Calu3 (cell line): ENCODE measurements at regions not wholly inside any gene's neighbourhood (a gene's known extent, or its start where the extent isn't known, plus 50 kb on each side); places are given as distances from the start of the nearest gene placed in this dataset.
"Not testable (repeated sequence)": the region's sequence is repeated elsewhere in the genome, so short reads cannot be mapped to it uniquely, and the experiment has no call there.

Experiments used
- BruUV-seq: library from RNA; stranded (reverse); fragments of 400-500 nt; replicated peaks from 2 replicates; lab custom pipeline; 2021; lab: Mats Ljungman, UMichigan
- CTCF ChIA-PET: fragments of 300-600 bp; sonication (Branson Sonifier 250); formaldehyde crosslinking; loops from one replicate; lab custom pipeline; 2022; ENCODE audit warnings: antibody characterized with exemption; lab: Charles Lee
- DNase-seq: peaks from one replicate; pipeline ENCODE4 v3.0.0; 2022
- H3K27ac Mint-ChIP-seq: one replicate; pipeline ENCODE4 v1.8.0; 2022; ENCODE audit warnings: mixed read lengths; ENCODE audit not compliant: unreplicated experiment
- H3K27me3 Mint-ChIP-seq: one replicate; pipeline ENCODE4 v1.8.0; 2022; ENCODE audit warnings: mixed read lengths; ENCODE audit not compliant: unreplicated experiment
- H3K36me3 Mint-ChIP-seq: one replicate; pipeline ENCODE4 v1.8.0; 2022; ENCODE audit warnings: mild to moderate bottlenecking, moderate library complexity, mixed read lengths; ENCODE audit not compliant: insufficient read depth, unreplicated experiment
- H3K4me1 Mint-ChIP-seq: one replicate; pipeline ENCODE4 v1.8.0; 2022; ENCODE audit warnings: mild to moderate bottlenecking, low read depth, mixed read lengths; ENCODE audit not compliant: unreplicated experiment
- H3K4me3 Mint-ChIP-seq: one replicate; pipeline ENCODE4 v1.8.0; 2022; ENCODE audit warnings: mild to moderate bottlenecking, low read depth, moderate library complexity, mixed read lengths; ENCODE audit not compliant: unreplicated experiment
- H3K9me3 Mint-ChIP-seq: one replicate; pipeline ENCODE4 v1.8.0; 2022; ENCODE audit warnings: low read depth, mixed read lengths; ENCODE audit not compliant: unreplicated experiment
- intact Hi-C: fragments of 100-400 bp; cut with micrococcal nuclease; formaldehyde crosslinking; loops from one replicate; pipeline ENCODE4 v1.10.0; 2022; ENCODE audit not compliant: unreplicated experiment

DNA sequence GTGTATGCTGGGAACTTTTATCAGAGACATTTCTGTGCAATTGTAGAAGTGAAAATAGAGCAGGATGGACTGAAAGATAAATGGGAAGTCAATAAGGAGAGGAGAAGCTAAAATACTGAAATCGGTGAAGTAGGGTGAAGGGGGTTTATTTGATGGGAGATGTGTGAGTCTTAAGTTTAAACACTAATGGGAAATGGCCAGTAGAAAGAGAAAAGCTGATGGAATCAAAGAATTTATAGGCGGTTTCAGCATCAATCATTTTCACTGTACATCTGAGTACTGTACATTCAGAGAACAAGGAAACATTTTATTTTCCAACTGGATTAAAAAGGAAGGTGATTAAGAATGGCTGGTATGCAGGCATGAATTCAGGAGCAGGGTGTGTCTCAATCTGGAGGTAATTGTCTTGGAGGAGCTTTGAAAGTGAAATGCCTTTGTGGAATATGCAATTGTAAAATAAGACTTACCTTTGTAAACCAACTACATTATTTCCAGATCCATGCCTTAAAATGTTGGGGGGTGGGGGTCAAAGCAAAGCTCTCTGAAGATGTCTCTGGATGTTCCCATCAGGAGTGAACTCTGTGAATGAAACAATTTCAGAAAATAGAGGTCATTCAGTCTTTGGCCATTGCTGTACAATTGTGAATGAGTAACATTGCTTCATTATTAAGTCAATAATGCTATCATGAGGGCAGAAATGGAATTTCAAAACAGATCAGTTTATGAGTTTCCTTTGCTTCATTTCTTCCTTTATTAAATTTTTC is 156.4 kb downstream of the SPATA31A6 start:
- H3K27ac Mint-ChIP-seq, result peak overlapping the region; percentile 78
- H3K4me1 Mint-ChIP-seq, H3K9me3 Mint-ChIP-seq, BruUV-seq, H3K36me3 Mint-ChIP-seq, DNase-seq, intact Hi-C loops, CTCF ChIA-PET, H3K27me3 Mint-ChIP-seq: not testable (repeated sequence)
- peak overlapping the region; percentile 15 for H3K4me3 Mint-ChIP-seq

DNA sequence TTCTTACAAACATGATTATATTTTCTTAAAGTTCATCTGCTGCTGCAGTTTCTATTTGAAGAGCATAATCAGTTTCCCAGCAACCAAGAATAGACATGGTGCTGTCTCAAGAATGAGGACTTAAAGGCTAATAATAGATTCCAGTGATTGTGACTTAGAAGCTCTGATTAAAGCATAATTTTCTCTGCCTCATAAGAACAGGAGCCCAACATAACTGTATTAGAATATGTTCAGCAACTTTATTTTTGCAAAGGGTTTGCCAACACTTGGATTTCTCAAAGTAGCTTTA is 156.9 kb downstream of the SPATA31A6 start:
- peak overlapping the region; percentile 78 for H3K27ac Mint-ChIP-seq
- CTCF ChIA-PET, H3K9me3 Mint-ChIP-seq, H3K36me3 Mint-ChIP-seq, H3K4me1 Mint-ChIP-seq, H3K4me3 Mint-ChIP-seq, DNase-seq, H3K27me3 Mint-ChIP-seq, intact Hi-C loops, BruUV-seq: not testable (repeated sequence)

DNA sequence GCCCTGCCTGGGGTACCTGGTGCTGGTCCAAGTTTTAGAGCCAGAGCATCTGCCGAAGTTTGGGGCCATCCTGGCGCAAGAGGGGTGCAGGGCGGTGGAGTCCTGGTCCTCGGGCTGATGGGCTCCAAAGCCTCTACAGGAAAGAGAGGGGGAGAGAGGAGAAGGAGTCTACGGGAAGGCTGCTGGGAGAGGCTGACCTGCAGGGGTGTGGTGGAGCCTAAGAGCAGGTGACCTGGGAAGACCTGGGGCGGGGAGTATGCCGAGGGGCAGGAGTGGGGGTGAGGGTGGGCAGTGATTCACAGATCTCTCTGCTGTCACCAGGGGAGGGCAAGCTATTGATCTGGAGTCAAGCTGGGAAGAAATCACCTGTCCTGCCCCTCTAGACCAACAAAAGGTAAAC is 158.4 kb downstream of the SPATA31A6 start:
- H3K4me1 Mint-ChIP-seq, BruUV-seq, DNase-seq, H3K9me3 Mint-ChIP-seq, H3K36me3 Mint-ChIP-seq, H3K4me3 Mint-ChIP-seq, intact Hi-C loops, H3K27ac Mint-ChIP-seq, CTCF ChIA-PET, H3K27me3 Mint-ChIP-seq: not testable (repeated sequence)

DNA sequence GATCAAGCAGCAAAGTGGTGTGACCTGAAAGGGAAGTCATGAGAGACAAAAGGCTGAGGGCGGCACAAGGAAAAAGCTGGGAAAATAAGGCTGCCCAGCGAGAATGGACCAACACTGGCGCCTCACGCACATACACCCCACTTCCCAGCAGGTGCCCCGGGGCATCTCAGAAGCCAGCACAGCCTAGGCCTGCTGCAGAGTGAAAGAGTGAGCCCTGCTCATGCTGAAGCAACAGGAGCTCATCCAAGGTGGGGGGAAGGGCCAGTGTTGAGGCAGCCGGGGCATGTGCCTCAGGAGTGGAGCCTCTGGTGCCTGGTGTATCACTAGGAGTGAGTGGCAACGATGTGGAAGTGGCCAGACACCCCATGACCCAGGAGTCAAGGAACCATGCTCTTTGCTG is 158.8 kb downstream of the SPATA31A6 start:
- intact Hi-C loops, H3K27me3 Mint-ChIP-seq, H3K27ac Mint-ChIP-seq, H3K4me3 Mint-ChIP-seq, H3K9me3 Mint-ChIP-seq, H3K36me3 Mint-ChIP-seq, BruUV-seq, H3K4me1 Mint-ChIP-seq, DNase-seq, CTCF ChIA-PET: not testable (repeated sequence)

GRCh38 chr9:42344508-42344907 is 161.0 kb downstream of the SPATA31A6 start:
- H3K36me3 Mint-ChIP-seq, H3K27ac Mint-ChIP-seq, CTCF ChIA-PET, H3K9me3 Mint-ChIP-seq, intact Hi-C loops, H3K4me3 Mint-ChIP-seq, H3K4me1 Mint-ChIP-seq, DNase-seq, BruUV-seq, H3K27me3 Mint-ChIP-seq: not testable (repeated sequence)

DNA sequence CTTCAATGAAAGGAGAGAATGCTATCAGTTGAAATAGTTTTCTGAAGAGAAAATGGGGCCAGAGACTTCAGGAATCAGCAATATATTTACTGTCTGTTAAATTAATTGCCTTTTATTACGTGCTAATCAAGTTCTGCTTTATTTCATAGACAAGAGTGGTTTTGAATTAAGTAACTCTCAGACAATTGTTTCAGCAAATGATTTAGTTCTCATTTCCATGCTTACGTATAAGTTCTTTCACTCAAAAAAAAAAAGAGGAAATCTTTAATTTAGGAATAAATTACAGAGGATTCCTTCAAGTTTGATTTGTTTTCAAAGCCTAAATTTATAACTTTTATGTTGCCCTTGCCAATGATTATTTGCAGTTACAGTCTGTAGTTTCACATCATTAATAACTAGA is 163.5 kb downstream of the SPATA31A6 start:
- H3K9me3 Mint-ChIP-seq, intact Hi-C loops, H3K4me3 Mint-ChIP-seq, DNase-seq, H3K4me1 Mint-ChIP-seq, H3K27me3 Mint-ChIP-seq, H3K27ac Mint-ChIP-seq, H3K36me3 Mint-ChIP-seq, CTCF ChIA-PET, BruUV-seq: not testable (repeated sequence)

DNA sequence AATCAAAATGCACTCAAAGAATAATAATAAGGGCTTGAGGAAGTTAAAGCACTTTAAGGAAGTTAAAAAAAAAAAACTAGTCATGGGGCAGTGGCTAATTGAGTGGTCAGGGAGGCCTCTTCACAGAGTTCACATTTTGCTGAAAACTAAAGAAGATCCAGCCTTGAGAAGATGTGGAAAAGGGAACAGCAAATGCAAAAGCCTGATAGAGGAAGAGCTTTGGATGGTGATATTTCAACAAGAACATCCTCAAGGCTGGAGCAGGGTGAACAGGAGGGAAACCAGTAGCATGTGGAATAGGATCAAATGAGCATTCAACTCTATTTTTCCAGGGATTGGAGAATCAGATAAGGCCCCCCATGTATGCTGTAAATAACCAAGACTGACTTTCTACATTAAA is 165.7 kb downstream of the SPATA31A6 start:
- BruUV-seq, intact Hi-C loops, CTCF ChIA-PET: not testable (repeated sequence)

GRCh38 chr9:42350412-42350811 is 167.0 kb downstream of the SPATA31A6 start:
- H3K36me3 Mint-ChIP-seq, H3K4me1 Mint-ChIP-seq, BruUV-seq, CTCF ChIA-PET, intact Hi-C loops, H3K4me3 Mint-ChIP-seq, H3K27me3 Mint-ChIP-seq, H3K27ac Mint-ChIP-seq, DNase-seq, H3K9me3 Mint-ChIP-seq: not testable (repeated sequence)

More for the DNA sequence above, 165.7 kb downstream of the SPATA31A6 start:
- DNase-seq, H3K9me3 Mint-ChIP-seq, H3K4me1 Mint-ChIP-seq, H3K4me3 Mint-ChIP-seq, H3K36me3 Mint-ChIP-seq, H3K27me3 Mint-ChIP-seq, H3K27ac Mint-ChIP-seq: not testable (repeated sequence)

- H3K4me3 Mint-ChIP-seq, result peak overlapping the region; percentile 70
- H3K4me1 Mint-ChIP-seq, CTCF ChIA-PET: not testable (repeated sequence)
These were observed 174.3 kb downstream of the SPATA31A6 start for GRCh38 chr9:42357604-42358373.

More at GRCh38 chr9:42357604-42358373, 174.3 kb downstream of the SPATA31A6 start:
- H3K27me3 Mint-ChIP-seq, DNase-seq, H3K27ac Mint-ChIP-seq, H3K36me3 Mint-ChIP-seq, H3K9me3 Mint-ChIP-seq, BruUV-seq, intact Hi-C loops: not testable (repeated sequence)
